ENCODE measurements at regions not wholly inside any gene's neighbourhood (a gene's known extent, or its start where the extent isn't known, plus 50 kb on each side); places are given as distances from the start of the nearest gene placed in this dataset.

DNA sequence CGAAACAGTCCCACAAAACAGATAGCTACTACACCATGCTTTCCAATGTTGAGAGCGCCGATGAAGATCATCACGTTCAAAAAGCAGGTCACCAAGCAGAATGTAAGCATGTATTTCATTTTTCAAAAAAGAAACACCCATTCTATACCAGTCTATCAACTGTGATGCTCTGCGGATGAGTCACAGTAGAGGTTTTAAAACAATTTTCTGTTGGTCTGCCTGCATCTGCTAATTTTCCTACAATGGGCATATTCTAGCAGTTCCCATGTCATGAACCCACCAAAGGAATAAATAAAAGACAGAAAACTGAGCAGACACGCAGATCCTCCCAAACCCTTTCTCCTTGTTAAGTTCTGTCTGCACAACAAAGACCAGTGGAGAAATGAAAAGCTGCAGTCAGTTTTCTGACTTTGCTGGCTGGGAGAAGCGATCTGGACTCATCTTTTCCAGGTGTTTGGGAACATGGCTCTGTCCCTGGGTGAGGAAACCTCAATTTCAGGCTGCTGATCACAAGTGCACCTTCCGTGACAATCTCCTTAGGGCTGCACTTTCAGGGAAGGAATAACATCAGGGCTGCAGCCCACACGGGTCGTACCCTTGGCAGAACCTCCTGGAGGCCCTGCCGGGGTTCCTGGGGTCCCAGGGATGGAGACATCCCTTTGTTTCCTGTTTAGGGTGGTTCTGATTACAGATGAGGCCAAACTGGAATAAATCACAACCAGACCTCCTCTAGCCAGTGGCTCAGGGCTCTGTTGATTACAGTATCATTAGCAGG, 200.1 kb downstream of the BMP7 start:
- DNase-seq, result no peak

DNA sequence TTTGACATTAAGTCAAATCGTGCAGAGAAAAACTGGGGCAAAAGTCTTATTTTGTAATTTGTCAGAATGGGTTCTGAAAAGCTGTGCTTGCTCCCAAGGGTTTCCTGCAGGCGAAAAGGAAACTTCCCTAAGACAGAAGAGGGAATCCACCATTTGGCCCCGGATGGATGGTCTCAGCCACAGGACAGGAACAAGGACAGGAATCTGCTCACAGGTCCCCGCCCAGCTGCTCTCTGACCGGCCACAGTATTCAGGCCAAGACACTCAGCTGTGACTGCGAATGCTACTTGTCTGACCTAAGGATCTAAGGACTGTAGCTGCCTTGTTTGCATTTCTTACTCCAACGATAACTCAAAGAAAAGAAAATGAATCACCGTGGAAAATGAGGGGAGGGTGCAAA, 197.0 kb downstream of the BMP7 start:
- no peak for DNase-seq

DNA sequence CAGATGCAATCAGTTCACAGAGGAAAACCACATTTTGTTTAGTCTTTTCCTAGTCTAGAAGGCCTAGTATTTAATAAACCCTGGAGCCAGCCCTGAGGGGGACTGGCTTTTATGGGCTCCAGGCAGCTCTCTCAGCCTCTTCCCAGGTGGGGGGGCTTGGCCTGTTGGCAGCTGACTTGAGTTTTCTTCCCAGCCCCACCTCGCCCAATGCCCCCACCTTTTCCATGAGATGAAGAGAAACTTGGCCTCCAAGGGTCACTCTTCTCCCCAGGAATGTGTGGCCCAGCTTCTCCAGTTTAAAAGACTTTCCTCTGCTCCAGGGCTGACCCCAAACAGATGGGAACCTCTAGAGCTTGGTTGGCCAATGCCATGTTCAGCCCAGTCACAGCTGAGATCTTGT, 196.1 kb downstream of the BMP7 start:
- DNase-seq, result no peak

DNA sequence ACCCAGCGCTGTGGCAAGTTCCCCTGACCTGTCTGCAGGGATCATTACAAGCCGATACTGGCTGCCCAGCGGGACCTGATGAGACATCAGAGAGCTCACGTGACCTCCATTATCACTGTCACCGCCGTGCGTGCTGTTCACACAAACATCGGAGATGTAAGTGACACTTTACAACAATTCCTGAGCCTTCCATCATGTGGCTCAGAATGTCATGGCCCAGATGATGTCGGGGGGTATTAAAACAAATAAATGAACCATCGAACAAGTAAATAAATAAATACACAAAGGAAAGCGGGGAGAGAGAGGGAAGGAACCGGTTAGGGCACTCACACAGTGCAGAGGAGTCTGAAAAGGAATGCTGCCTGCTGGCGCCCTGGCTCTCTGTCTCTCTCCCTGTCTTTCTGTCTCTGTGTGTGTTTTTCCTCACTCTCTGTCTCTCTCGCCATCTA, 195.1 kb downstream of the BMP7 start:
- no peak for DNase-seq

DNA sequence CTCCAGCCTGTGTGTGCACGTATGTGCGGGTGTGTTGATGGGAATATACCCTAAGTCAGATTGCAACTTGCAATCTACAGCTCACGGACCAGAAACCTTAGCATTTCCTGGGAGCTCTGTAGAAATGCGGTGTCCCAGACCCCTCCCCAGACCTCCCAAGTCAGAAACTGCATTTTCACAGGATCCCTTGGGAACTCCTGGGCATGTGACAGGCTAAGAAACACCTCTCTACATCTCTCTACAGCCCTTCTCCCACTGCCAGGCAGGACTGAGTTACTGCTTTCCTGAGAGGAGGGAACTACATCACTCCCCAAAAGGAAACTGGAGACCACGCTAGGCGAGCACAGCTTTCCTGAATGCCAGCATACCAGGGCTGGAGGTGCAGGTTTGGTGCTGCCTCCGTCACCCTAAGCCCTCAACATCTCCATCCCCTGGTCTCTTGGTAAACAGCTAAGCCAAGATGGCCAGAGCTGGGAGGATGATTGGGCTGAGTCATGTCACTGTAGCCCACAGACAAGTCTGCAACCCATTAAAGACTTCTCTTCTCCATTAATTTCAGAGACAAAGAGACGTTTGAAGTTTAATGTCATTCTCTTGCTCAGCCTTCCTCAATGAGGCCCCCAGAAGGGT, 194.4 kb downstream of the BMP7 start:
- no peak for DNase-seq

DNA sequence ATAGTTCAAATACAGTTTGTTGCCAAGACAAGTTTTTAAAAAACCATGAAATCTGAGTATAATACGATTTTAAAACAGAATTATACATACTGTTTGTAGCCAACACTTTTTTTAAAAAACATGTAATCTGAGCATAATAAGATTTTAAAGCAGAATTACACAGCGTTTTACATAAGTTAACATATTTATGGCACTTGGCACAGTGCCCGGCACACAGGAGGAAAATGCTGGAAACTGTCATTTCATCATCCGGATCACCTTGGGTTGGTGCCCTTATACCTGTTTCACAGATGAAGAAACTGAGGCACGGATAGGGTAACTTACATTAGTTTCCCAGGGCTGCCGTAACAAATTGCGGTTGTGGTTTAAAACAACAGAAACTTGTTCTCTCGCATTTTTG, 193.0 kb downstream of the BMP7 start:
- no peak for DNase-seq

DNA sequence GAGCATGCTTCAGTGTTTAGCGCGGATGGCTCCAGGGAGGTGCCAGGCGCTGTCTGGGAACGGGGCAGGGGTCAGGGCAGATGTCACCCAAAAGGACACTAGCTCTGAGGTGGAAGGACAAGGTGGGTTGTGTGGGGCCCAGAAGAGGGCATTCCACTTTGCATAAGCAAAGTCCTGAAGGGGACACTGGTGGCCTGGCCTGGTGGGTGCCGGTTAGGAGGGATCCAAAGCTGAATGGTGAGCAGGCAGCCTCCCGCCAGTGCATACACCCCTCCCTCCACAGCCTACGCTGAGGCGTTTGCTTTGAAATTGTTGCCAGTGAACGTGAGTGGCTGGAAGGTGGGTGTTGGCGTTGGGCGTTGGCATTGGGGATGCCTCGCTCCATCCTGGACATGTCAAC, 192.1 kb downstream of the BMP7 start:
- DNase-seq, result no peak

DNA sequence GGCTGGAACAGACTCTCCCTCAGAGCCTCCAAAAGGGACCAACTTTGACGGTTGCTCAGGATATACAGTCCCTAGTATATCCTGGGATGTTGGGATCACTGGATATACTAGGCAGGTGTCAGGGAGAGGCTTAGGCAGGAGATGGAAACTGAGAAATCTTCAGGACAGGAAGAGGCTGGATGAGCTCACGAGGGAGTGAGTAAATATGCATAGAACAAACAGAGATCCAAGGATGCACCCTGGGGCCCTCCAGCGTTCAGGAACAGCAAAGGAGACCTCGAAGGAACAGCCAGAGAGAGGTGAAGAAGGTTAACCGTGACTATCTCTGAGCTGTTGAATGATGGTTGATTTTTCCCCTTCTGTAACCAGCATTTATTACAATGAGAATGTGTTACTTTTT, 191.3 kb downstream of the BMP7 start:
- DNase-seq, result no peak

DNA sequence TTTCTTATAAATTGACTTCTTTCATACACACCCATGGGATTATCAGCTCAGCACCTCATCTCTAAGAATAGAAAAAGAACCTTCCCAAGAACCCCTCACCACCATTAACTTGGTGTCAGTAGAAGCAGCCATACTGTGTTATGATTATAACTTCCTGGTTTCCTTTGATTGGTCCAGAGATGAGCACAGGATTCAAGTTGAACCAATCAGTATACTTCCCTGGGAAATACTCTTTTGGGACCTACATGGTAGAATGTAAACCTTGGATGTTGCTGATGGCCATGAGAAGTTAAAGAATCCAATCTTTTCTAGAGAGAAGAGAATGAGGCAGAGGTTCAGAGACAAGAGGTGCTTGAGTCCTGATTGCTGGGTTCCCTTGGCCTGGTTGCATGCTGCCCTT, 190.8 kb downstream of the BMP7 start:
- DNase-seq, result no peak

DNA sequence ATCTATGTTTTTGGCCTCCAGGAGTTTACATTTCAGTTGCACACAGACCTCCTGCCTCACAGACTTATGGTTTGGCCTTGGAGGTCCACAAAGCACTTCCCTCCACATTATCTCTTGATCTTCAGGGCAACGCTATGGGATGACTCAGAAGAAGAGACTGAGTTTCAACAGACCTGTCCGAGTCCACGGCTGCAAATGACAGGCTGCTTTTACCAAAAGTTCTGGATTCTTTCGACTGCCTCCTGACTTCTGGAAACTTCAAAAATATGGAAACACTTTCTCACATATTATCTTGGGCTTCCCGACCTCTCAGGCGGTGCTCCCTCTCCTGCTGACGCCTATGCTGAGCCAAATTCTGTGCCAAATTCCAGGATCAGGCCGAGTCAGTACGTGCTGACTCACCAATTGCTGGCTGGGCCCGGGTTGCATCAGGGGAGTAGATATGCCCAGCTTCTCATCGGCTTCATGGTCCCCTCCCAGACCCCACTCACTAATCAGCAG, 190.2 kb downstream of the BMP7 start:
- DNase-seq, result no peak

DNA sequence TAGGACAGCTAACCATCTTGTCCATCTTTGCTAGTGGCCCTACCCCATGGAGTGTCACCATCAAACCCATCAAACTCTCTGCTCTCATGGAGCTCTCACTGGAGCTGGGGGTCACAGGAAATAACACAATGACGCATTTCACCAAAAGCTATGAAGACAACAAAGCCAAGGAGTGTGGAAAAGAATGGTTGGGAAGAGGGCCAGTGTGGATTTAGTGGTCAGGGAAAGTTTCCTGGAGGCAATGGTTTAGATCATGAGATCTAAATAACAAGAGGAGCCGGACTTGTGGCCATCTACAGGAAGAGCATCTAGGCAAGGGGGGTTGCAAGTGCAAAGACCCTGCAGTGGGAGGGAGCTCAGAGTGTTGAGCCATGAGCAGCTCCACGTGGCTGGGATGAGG, 189.5 kb downstream of the BMP7 start:
- DNase-seq, result no peak

DNA sequence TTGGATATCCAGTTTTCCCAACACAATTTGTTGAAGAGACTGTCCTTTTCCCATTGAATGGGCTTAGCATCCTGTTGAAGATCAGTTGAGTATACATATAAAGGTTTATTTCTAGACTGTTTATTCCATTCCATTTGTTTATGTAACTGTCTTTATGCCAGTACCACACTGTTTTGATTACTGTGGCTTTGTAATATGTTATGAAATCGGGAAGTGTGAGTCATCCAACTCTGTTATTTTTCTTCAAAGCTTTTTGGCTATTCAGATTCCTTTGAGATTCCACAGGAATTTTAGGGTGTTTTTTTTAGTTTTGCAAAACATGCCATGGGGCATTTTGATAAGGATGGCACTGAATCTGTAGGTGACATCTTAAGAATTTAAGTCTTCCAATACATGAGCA, 188.3 kb downstream of the BMP7 start:
- DNase-seq, result no peak

DNA sequence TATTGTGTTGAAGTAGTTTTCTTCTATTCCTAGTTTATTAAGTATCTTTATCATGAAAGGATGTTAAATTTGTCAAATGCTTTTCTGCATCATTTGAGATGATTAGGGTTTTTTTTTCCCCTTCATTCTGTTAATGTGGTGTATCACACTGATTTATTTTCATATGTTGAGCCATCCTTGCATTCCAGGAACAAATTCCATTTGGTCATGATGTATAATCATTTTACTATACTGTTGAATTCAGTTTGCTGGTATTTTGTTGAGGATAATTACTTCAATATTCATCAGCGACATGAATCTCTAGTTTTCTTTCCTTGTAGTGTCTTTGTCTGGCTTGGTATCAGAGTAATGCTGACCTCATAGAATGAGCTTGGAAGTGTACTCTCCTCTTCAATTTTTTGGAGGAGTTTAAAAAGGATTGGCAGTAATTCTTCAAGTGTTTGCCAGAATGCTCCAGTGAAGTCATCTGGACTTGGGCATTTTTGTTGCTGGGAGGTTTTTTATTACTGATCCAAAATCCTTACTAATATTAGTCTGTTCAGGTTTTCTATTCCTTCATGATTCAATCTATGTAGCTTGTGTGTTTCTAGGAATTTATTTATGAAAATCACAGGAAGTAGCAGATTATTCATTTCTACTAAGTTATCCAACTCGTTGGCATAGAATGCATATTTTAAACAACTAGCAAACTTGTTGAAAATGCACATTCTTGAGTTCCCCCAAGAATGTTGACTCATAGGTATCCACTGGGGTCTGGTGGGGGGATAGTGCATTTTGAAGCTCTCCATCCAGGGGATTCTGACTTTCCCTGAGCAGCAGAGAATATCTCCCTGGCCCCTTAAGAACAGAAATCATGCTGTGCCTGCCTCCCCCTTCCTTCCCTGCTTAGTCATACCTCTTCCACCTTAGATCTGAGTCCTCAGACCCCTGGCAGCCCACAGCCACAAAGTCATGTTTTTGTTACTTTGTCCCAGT, 187.1 kb downstream of the BMP7 start:
- DNase-seq, result no peak

DNA sequence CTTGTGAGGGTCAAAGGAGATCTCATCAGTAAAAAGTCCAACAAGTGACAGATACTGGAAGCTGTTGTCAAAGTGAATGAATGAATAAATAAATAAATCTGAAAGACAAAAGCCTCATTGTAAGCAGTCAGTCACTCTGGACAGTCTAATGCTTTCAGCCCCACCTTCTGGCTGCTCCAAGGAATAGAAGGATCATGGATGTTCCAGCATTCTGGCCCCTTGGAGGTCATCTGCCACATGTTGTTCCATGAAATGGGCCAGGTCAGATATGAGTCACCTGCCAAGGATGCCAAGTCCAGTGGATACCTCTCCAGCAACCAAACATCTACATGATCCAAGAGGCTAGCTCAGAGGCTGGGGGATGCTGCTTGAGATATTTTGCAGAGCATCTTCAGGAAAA, 185.6 kb downstream of the BMP7 start:
- no peak for DNase-seq

DNA sequence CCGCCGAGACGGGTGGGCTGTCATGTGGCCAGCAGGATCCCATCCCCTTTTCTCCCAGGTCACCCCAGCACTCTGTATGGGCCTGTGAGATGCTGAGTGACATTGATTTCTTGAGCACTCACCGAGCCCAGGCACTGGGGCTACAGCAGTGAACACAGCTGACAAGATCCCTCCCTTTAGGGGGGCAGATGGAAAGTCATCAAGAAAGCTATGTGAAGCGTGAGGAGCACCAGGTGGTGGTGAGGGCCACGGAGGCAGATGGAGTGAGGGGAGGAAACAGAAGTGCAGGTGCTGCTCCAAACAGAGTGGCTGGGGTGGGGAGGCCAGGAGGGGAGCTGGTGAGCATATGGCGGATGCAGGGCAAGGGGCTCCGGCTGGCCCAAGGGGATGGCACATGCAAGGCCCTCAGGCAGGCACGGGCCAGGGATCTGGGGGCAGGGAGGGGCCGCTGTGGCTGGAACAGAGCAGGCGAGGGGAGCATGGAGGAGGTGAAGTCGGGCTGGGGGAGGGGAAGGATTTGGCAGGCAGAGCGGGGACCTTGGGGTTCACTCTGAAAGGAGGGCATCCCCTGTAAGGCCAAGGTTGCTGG, 184.0 kb downstream of the BMP7 start:
- DNase-seq, result no peak

DNA sequence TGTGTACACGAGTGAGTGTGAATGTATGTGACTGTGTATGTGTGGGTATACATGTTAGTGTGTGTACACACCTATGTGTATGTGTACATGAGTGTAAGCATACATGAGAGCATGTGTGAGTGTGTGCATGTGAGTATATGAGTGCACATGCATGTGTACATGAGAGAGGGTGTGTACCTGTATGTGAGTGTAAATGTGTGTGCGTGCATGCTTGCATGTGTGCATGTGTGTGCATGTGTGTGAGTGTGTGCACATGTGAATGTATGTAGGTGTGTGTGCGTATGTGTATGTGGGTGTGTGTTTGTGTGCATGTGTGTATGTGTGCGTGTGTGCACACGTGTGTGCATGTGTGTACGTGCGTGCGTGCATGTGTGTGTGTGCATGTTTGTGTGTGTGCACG, 183.4 kb downstream of the BMP7 start:
- no peak for DNase-seq

DNA sequence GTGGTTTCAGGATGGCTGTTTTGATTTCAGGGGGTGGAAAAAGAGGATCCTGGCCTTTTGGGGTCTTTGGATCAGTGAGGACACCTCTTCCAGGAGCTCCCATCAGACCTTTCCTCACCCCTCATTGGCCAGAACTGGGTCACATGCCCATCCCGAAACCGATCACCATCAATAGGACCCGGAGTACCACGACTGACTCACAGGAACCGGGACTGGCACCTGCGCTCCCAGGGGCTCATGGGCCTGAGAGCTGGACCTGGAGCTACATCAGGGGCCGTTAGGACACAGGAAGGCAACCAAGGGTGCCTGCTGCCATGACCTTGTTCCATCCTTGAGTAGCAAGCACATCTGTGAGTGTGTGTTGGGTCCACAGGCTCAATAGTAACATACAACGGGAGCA, 180.4 kb downstream of the BMP7 start:
- DNase-seq, result no peak

DNA sequence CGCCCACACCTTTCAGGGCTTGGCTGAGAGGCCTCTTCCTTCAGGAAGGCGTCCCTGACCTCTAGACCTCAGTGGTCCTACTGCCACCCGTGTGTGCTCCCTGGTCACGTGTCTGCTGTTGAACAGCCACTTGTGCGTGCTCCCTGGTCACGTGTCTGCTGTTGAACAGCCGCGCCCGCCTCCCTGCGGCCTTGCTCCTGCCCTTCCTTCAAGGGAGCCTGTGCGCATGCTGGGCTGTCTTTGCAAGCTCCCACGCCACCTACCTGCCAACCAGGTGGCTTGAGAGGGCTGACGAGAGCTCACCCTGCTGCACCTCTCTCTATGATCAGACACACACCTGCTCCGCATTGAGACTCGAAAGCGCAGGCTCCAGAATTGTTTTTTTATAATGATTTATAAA, 179.3 kb downstream of the BMP7 start:
- DNase-seq, result no peak

DNA sequence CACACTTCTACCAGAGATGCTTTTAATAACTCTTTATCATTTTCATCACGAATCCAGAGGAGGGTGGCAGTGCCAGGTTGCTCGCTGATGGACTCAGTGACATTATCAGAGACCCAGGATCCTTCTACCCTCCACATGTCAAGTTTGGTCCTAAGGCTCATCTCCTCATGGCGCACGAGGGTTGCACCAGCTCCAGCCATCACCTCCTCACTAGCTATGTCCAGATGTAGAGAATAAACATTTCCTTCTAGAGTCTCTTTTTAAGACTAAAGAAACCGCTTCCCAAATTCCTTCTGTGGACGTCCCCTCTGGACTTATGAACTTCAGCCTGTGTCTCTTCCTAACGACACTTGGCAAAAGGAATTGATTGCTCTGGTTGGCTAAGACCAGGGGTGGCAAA, 178.7 kb downstream of the BMP7 start:
- no peak for DNase-seq

DNA sequence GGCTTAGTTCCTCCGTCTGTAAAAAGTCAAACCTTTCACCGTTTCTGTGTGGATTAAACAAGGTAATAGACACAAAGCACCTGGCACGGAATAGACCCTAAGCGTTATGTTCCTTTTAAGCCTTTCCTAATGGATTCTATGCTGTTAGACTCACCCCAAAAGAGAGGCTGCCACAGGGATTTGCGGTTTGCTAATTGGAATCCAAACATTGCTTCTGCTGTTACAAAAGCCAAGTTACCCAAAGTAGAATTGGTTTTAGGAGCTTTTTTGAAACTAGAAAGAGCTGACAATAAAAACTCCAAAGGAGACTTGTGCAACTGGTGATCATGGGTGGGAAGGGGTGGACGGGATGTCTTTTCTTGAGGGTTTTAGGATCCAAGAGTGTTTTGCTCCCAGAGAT, 178.0 kb downstream of the BMP7 start:
- no peak for DNase-seq

DNA sequence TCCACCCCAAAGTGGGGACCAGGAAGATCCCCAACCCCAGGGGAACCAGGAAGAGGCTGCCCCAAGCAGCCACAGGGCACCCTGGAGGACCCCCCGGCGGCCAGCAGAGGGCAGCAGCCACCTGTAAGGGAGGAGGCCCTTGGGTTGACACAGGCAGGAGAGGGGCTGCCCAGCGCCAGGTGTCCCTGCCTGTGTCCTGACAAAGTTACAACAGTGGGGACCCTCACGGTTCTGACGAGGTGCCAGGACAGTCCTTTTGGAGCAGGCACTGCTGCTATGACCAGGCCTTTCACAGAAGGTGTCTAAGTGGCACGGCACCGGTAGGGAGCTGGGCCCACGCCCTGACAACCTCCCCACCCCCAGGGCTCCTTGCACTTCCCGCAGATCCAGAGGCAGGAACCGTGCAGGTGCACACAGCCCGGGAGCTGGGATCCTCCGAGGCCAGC, 176.7 kb downstream of the BMP7 start:
- peak; percentile 3 to 54 (median 19) for DNase-seq

DNA sequence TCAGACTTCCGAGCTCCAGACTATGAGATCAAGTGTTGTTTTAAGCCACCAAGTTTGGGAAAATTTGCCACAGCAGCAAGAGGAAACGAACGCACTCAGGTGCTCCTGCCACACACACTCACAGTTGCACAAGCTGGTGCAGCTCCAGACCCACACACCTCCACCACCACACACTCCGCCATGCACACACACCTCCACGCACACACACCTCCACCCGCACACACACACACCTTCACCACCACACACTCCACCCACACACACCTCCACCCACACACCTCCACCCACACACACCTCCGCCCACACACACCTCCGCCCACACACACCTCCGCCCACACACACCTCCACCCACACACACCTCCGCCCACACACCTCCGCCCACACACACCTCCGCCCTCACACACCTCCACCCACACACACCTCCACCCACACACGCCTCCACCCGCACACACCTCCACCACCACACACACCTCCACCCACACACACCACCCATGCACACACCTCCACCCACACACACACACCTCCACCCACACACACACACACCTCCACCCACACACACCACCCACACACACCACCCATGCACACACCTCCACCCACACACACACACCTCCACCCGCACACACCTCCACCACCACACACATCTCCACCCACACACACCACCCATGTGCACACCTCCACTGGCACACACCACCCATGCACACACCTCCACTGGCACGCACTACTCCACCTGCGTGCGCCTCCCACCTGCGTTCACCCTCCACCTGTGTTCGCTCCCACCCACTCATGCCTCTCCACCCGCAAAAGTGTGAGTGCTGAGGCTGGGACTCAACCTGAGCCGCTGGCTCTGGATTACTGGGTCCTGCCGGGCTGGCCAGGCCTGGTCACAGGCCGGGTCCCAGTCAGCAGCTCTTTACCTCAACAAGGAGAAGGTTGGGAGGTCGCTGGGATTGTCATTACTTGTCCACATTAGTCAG, 175.6 kb downstream of the BMP7 start:
- DNase-seq, result no peak
